Embryonic facial prominence (tissue), 1 donor: ENCODE measurements at regions not wholly inside any gene's neighbourhood (a gene's known extent, or its start where the extent isn't known, plus 50 kb on each side); places are given as distances from the start of the nearest gene placed in this dataset.
"Not testable (repeated sequence)": the region's sequence is repeated elsewhere in the genome, so short reads cannot be mapped to it uniquely, and the experiment has no call there.

Experiments
- DNase-seq: peaks from one replicate; pipeline ENCODE4 v3.0.0-alpha.2; 2016; ENCODE audit errors: extremely low spot score

DNA sequence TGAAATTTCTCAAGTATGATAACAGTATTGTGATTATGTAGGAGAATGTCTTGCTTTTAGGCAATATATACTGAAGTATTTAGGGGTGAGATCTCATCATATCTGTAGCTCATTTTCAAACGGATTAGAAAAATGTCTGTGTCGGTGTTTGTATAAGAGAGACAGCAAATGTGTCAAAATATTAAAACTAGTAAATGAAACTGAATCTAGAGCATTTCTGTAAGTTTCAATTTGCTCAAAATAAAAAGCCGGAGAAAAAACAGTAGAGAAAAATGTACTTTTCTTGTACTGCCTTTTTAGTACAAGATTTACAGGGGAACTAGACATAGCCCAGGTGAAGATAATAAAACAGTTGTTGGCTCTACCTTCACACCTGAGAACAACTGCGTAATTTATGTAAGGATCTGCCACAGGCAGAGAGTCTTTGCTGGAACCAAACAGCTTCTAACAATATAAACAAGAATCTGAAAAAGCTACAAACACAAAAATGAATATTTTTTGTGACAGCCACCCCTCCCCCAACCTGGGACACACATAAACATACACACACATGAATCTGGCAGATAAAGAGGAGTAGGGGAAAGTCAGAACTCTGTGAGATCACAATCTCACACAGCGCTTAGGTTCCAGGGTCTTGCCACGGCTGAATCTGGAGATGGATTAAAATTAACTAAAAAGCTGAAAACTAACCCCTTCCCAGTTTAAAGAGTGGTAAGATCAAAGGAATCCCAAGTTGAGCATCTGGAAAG lies 153.3 kb downstream of the AVL9 start:
- no peak for DNase-seq

DNA sequence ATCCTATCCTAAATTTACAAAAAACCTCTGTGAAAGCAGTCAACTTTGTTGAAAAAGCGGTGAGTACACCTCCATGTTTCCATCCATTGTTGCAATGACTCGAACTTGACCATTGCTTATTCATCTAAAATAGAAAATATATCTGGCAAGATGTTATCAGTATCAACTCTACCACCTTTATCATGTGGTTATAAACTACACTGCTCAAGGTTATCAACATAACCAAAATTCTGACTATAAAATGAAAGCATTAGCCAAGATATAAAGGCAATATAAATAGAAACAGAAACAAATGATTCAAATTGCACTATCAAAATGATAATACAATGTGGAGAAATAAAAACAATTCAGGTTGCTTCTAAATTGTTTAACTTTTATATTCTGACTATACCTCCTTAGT lies 150.0 kb downstream of the AVL9 start:
- not testable (repeated sequence) for DNase-seq

DNA sequence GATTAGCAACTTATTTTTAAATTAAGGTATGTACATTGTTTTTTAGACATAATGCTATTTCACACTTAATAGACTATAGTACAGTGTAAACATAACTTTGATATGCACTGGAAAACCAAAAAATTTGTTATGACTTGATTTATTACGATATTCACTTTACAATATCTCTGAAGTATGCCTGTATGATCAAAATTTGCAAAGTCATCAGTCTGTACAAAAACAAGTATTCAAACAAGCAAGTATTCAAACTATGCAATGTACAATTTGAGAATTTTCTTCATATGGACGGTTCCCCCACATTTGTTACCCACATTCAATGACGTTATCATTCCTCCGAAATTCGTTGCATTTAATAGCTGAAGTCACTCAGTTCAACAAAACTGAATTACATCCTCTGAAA lies 147.9 kb downstream of the AVL9 start:
- DNase-seq = no peak

DNA sequence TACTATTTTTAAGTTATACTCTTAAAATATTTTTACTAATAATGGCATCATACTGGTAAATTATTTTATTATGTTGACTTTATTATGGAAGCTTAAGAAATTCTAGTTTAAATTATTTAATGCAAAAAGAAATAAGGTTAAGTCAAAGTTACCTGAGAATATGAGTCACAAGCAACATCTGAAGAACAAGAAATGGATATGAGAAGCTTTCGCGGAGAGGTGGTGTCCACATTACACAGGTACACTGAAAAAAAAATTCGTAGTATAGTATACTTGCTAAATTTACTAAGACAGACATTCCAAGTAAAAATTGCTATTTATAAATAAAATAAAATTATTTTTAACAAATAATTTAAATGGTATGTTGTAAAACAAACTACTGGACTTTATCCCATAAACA lies 143.8 kb downstream of the AVL9 start:
- no peak for DNase-seq

GRCh38 chr7:32638479-32639121 lies 143.3 kb downstream of the AVL9 start:
- DNase-seq = not testable (repeated sequence)
